DMS79 treated with DMSO at 0.1 percent for 48 hours (cell line): ENCODE measurements at regions not wholly inside any gene's neighbourhood (a gene's known extent, or its start where the extent isn't known, plus 50 kb on each side); places are given as distances from the start of the nearest gene placed in this dataset.
"Not testable (repeated sequence)": the region's sequence is repeated elsewhere in the genome, so short reads cannot be mapped to it uniquely, and the experiment has no call there.

Experiments used
- DNase-seq: peaks from one replicate; lab custom pipeline; 2025; lab: John Stamatoyannopoulos, UW

- no peak for DNase-seq
These were observed 111.3 kb upstream of the SMURF2 start for GRCh38 chr17:64773386-64773835.

- DNase-seq = no peak
These were observed 110.8 kb upstream of the SMURF2 start for GRCh38 chr17:64772845-64773299.

- DNase-seq = no peak
These were observed 110.1 kb upstream of the SMURF2 start for GRCh38 chr17:64771980-64772844.

- no peak for DNase-seq
These were observed 107.6 kb upstream of the SMURF2 start for GRCh38 chr17:64769712-64770111.

- DNase-seq = no peak
These were observed 105.3 kb upstream of the SMURF2 start for GRCh38 chr17:64767269-64767997.

GRCh38 chr17:64765191-64765889, 103.2 kb upstream of the SMURF2 start:
- no peak for DNase-seq

GRCh38 chr17:64750891-64751677, 89.0 kb upstream of the SMURF2 start:
- no peak for DNase-seq

- no peak for DNase-seq
These were observed 88.4 kb upstream of the SMURF2 start for GRCh38 chr17:64750478-64750877.

GRCh38 chr17:64749306-64749705, 87.2 kb upstream of the SMURF2 start:
- DNase-seq = no peak

- no peak for DNase-seq
These were observed 85.9 kb upstream of the SMURF2 start for GRCh38 chr17:64747938-64748540.

GRCh38 chr17:64742326-64742725, 80.2 kb upstream of the SMURF2 start:
- no peak for DNase-seq

- DNase-seq = not testable (repeated sequence)
These were observed 79.8 kb upstream of the SMURF2 start for GRCh38 chr17:64741916-64742315.

- DNase-seq = no peak
These were observed 79.0 kb upstream of the SMURF2 start for GRCh38 chr17:64741038-64741641.

GRCh38 chr17:64739316-64740058, 77.4 kb upstream of the SMURF2 start:
- DNase-seq = no peak

GRCh38 chr17:64736804-64737492, 74.8 kb upstream of the SMURF2 start:
- DNase-seq = no peak

- DNase-seq = no peak
These were observed 70.4 kb upstream of the SMURF2 start for GRCh38 chr17:64732336-64733006.

- not testable (repeated sequence) for DNase-seq
These were observed 67.9 kb upstream of the SMURF2 start for GRCh38 chr17:64730023-64730422.

GRCh38 chr17:64729201-64729600, 67.1 kb upstream of the SMURF2 start:
- DNase-seq = no peak
